ENCODE measurements at regions not wholly inside any gene's neighbourhood (a gene's known extent, or its start where the extent isn't known, plus 50 kb on each side); places are given as distances from the start of the nearest gene placed in this dataset.
"Not testable (repeated sequence)": the region's sequence is repeated elsewhere in the genome, so short reads cannot be mapped to it uniquely, and the experiment has no call there.

- H3K27ac ChIP-seq (ENCODE audit: low read depth, low read length), result no peak overlapping the region
- WGBS, result 93% methylated on average over 2 of the region's 2 CpGs
Observed at GRCh38 chr3:35275768-35276167, 363.6 kb upstream of the ARPP21 start.

GRCh38 chr3:35276568-35276967, 362.8 kb upstream of the ARPP21 start:
- H3K27me3 ChIP-seq (ENCODE audit: insufficient read depth, low read length), result no peaks in the 10 kb centered on the region
- WGBS, result 96% methylated on average over 1 of the region's 1 CpG
- no peaks in the 10 kb centered on the region for H3K4me1 ChIP-seq (ENCODE audit: insufficient read depth, low read length)
- H3K9ac ChIP-seq (ENCODE audit: low read depth, low read length), result no peak overlapping the region
- no peak overlapping the region for H3K27ac ChIP-seq (ENCODE audit: low read depth, low read length)
- no peak overlapping the region for H3K4me3 ChIP-seq (ENCODE audit: low read length)
- no peaks in the 10 kb centered on the region for H3K36me3 ChIP-seq (ENCODE audit: insufficient read depth, low read length)
- H3K9me3 ChIP-seq (ENCODE audit: insufficient read depth, low read depth, low read length), result no peaks in the 10 kb centered on the region

More at GRCh38 chr3:35275768-35276167, 363.6 kb upstream of the ARPP21 start:
- no peak overlapping the region for H3K4me3 ChIP-seq (ENCODE audit: low read length)
- no peaks in the 10 kb centered on the region for H3K4me1 ChIP-seq (ENCODE audit: insufficient read depth, low read length)
- H3K27me3 ChIP-seq (ENCODE audit: insufficient read depth, low read length), result no peaks in the 10 kb centered on the region
- H3K36me3 ChIP-seq (ENCODE audit: insufficient read depth, low read length), result no peaks in the 10 kb centered on the region
- H3K9me3 ChIP-seq (ENCODE audit: insufficient read depth, low read depth, low read length), result no peaks in the 10 kb centered on the region
- H3K9ac ChIP-seq (ENCODE audit: low read depth, low read length), result no peak overlapping the region

- Histone ChIP-seq H3K9me3 (ENCODE audit: insufficient read depth, low read depth, low read length) (no peaks in the 10 kb centered on the region), H3K36me3 (ENCODE audit: insufficient read depth, low read length) (no peaks in the 10 kb centered on the region), H3K9ac (ENCODE audit: low read depth, low read length) (no peak overlapping the region), H3K4me3 (ENCODE audit: low read length) (no peak overlapping the region), H3K4me1 (ENCODE audit: insufficient read depth, low read length) (no peaks in the 10 kb centered on the region), H3K27me3 (ENCODE audit: insufficient read depth, low read length) (no peaks in the 10 kb centered on the region), H3K27ac (ENCODE audit: low read depth, low read length) (no peak overlapping the region)
- WGBS, result 96% methylated on average over 3 of the region's 4 CpGs
Observed at GRCh38 chr3:35291471-35292236, 347.7 kb upstream of the ARPP21 start.

GRCh38 chr3:35292568-35292967, 346.8 kb upstream of the ARPP21 start:
- 94% methylated on average over 3 of the region's 3 CpGs for WGBS
- H3K36me3 ChIP-seq (ENCODE audit: insufficient read depth, low read length), result no peaks in the 10 kb centered on the region
- H3K27me3 ChIP-seq (ENCODE audit: insufficient read depth, low read length), result no peaks in the 10 kb centered on the region
- no peak overlapping the region for H3K4me3 ChIP-seq (ENCODE audit: low read length)
- no peaks in the 10 kb centered on the region for H3K4me1 ChIP-seq (ENCODE audit: insufficient read depth, low read length)
- H3K9ac ChIP-seq (ENCODE audit: low read depth, low read length), result no peak overlapping the region
- no peak overlapping the region for H3K27ac ChIP-seq (ENCODE audit: low read depth, low read length)
- no peaks in the 10 kb centered on the region for H3K9me3 ChIP-seq (ENCODE audit: insufficient read depth, low read depth, low read length)

GRCh38 chr3:35295906-35296305, 343.4 kb upstream of the ARPP21 start:
- Histone ChIP-seq H3K4me3 (ENCODE audit: low read length) (no peak overlapping the region), H3K4me1 (ENCODE audit: insufficient read depth, low read length) (no peaks in the 10 kb centered on the region), H3K9me3 (ENCODE audit: insufficient read depth, low read depth, low read length) (no peaks in the 10 kb centered on the region), H3K9ac (ENCODE audit: low read depth, low read length) (no peak overlapping the region), H3K27me3 (ENCODE audit: insufficient read depth, low read length) (no peaks in the 10 kb centered on the region), H3K36me3 (ENCODE audit: insufficient read depth, low read length) (no peaks in the 10 kb centered on the region), H3K27ac (ENCODE audit: low read depth, low read length) (no peak overlapping the region)
- 97% methylated on average over 2 of the region's 2 CpGs for WGBS

GRCh38 chr3:35296533-35296932, 342.8 kb upstream of the ARPP21 start:
- H3K27ac ChIP-seq (ENCODE audit: low read depth, low read length), result no peak overlapping the region
- H3K36me3 ChIP-seq (ENCODE audit: insufficient read depth, low read length), result no peaks in the 10 kb centered on the region
- no peaks in the 10 kb centered on the region for H3K9me3 ChIP-seq (ENCODE audit: insufficient read depth, low read depth, low read length)
- H3K27me3 ChIP-seq (ENCODE audit: insufficient read depth, low read length), result no peaks in the 10 kb centered on the region
- 93% methylated on average over 4 of the region's 4 CpGs for WGBS
- H3K9ac ChIP-seq (ENCODE audit: low read depth, low read length), result no peak overlapping the region
- no peak overlapping the region for H3K4me3 ChIP-seq (ENCODE audit: low read length)
- H3K4me1 ChIP-seq (ENCODE audit: insufficient read depth, low read length), result no peaks in the 10 kb centered on the region

- H3K27ac ChIP-seq (ENCODE audit: low read depth, low read length); H3K27me3 ChIP-seq (ENCODE audit: insufficient read depth, low read length); H3K9me3 ChIP-seq (ENCODE audit: insufficient read depth, low read depth, low read length); H3K9ac ChIP-seq (ENCODE audit: low read depth, low read length); H3K4me3 ChIP-seq (ENCODE audit: low read length); H3K36me3 ChIP-seq (ENCODE audit: insufficient read depth, low read length); H3K4me1 ChIP-seq (ENCODE audit: insufficient read depth, low read length): not testable (repeated sequence)
- WGBS, result 96% methylated on average over 2 of the region's 2 CpGs
Observed at GRCh38 chr3:35296944-35297343, 342.4 kb upstream of the ARPP21 start.

GRCh38 chr3:35305406-35305805, 333.9 kb upstream of the ARPP21 start:
- Histone ChIP-seq H3K27me3 (ENCODE audit: insufficient read depth, low read length) (no peaks in the 10 kb centered on the region), H3K36me3 (ENCODE audit: insufficient read depth, low read length) (no peaks in the 10 kb centered on the region), H3K4me1 (ENCODE audit: insufficient read depth, low read length) (no peaks in the 10 kb centered on the region), H3K9ac (ENCODE audit: low read depth, low read length) (no peak overlapping the region), H3K27ac (ENCODE audit: low read depth, low read length) (no peak overlapping the region), H3K4me3 (ENCODE audit: low read length) (no peak overlapping the region), H3K9me3 (ENCODE audit: insufficient read depth, low read depth, low read length) (no peaks in the 10 kb centered on the region)
- WGBS, result 89% methylated on average over 3 of the region's 3 CpGs

GRCh38 chr3:35307296-35307695, 332.0 kb upstream of the ARPP21 start:
- no peaks in the 10 kb centered on the region for H3K4me1 ChIP-seq (ENCODE audit: insufficient read depth, low read length)
- no peaks in the 10 kb centered on the region for H3K36me3 ChIP-seq (ENCODE audit: insufficient read depth, low read length)
- no peaks in the 10 kb centered on the region for H3K27me3 ChIP-seq (ENCODE audit: insufficient read depth, low read length)
- H3K9me3 ChIP-seq (ENCODE audit: insufficient read depth, low read depth, low read length), result no peaks in the 10 kb centered on the region
- 91% methylated on average over 2 of the region's 2 CpGs for WGBS
- H3K4me3 ChIP-seq (ENCODE audit: low read length), result no peak overlapping the region
- H3K9ac ChIP-seq (ENCODE audit: low read depth, low read length), result no peak overlapping the region
- H3K27ac ChIP-seq (ENCODE audit: low read depth, low read length), result no peak overlapping the region

GRCh38 chr3:35316841-35317240, 322.5 kb upstream of the ARPP21 start:
- H3K27me3 ChIP-seq (ENCODE audit: insufficient read depth, low read length); H3K9me3 ChIP-seq (ENCODE audit: insufficient read depth, low read depth, low read length); H3K36me3 ChIP-seq (ENCODE audit: insufficient read depth, low read length); H3K27ac ChIP-seq (ENCODE audit: low read depth, low read length); H3K4me3 ChIP-seq (ENCODE audit: low read length); H3K9ac ChIP-seq (ENCODE audit: low read depth, low read length): not testable (repeated sequence)
- peaks cover 11% of the 10 kb centered on the region for H3K4me1 ChIP-seq (ENCODE audit: insufficient read depth, low read length)
- WGBS, result 92% methylated on average over 2 of the region's 2 CpGs

GRCh38 chr3:35320646-35321407, 318.5 kb upstream of the ARPP21 start:
- WGBS, result 95% methylated on average over 1 of the region's 1 CpG
- H3K36me3 ChIP-seq (ENCODE audit: insufficient read depth, low read length), result no peaks in the 10 kb centered on the region
- no peak overlapping the region for H3K9ac ChIP-seq (ENCODE audit: low read depth, low read length)
- H3K27ac ChIP-seq (ENCODE audit: low read depth, low read length), result no peak overlapping the region
- no peak overlapping the region for H3K4me3 ChIP-seq (ENCODE audit: low read length)
- H3K9me3 ChIP-seq (ENCODE audit: insufficient read depth, low read depth, low read length), result peaks cover 22% of the 10 kb centered on the region
- H3K4me1 ChIP-seq (ENCODE audit: insufficient read depth, low read length), result no peaks in the 10 kb centered on the region
- H3K27me3 ChIP-seq (ENCODE audit: insufficient read depth, low read length), result no peaks in the 10 kb centered on the region

All from HUES64 (cell line).